Parathyroid adenoma (tissue), 2 donors: ENCODE measurements at regions not wholly inside any gene's neighbourhood (a gene's known extent, or its start where the extent isn't known, plus 50 kb on each side); places are given as distances from the start of the nearest gene placed in this dataset.
A peak's percentile ranks its signal among the peaks of the same experiment; 100 is the strongest.
"Not testable (repeated sequence)": the region's sequence is repeated elsewhere in the genome, so short reads cannot be mapped to it uniquely, and the experiment has no call there.

Source experiments
- H2AFZ ChIP-seq: fragments of 300-600 bp; sonication (generic); one replicate; pipeline ENCODE4 v1.7.0; 2017; ENCODE audit warnings: antibody characterized with exemption, mild to moderate bottlenecking
- H3K27ac ChIP-seq: fragments of 300-600 bp; sonication (generic); one replicate; pipeline ENCODE4 v1.7.0; 2017
- H3K27me3 ChIP-seq: fragments of 300-600 bp; sonication (generic); one replicate; pipeline ENCODE4 v1.7.0; 2017; ENCODE audit warnings: low read length; ENCODE audit not compliant: control insufficient read depth, insufficient read depth
- H3K36me3 ChIP-seq: fragments of 300-600 bp; sonication (generic); one replicate; pipeline ENCODE4 v1.7.0; 2017; ENCODE audit warnings: low read length; ENCODE audit not compliant: control insufficient read depth, insufficient read depth
- H3K4me1 ChIP-seq: fragments of 300-600 bp; sonication (generic); one replicate; pipeline ENCODE4 v1.7.0; 2017; ENCODE audit warnings: control low read depth
- H3K4me2 ChIP-seq: fragments of 300-600 bp; sonication (generic); one replicate; pipeline ENCODE4 v1.7.0; 2017; ENCODE audit warnings: low read length
- H3K4me3 ChIP-seq: fragments of 300-600 bp; sonication (generic); one replicate; pipeline ENCODE4 v1.7.0; 2017; ENCODE audit warnings: low read depth, low read length
- H3K79me2 ChIP-seq: fragments of 300-600 bp; sonication (generic); one replicate; pipeline ENCODE4 v1.7.0; 2017; ENCODE audit warnings: control low read depth
- H3K9ac ChIP-seq: fragments of 300-600 bp; sonication (generic); one replicate; pipeline ENCODE4 v1.7.0; 2017; ENCODE audit warnings: mild to moderate bottlenecking
- H3K9me3 ChIP-seq: fragments of 300-600 bp; sonication (generic); one replicate; pipeline ENCODE4 v1.7.0; 2017; ENCODE audit warnings: low read length; ENCODE audit not compliant: control insufficient read depth
- TF ChIP-seq, protein P1 (sequence below): fragments of 300-600 bp; sonication (generic); IDR thresholded peaks from one replicate; pipeline ENCODE4 v1.7.0; 2017; ENCODE audit warnings: antibody characterized with exemption, mild to moderate bottlenecking
- donor health status: primary hyperparathyroidism.

DNA sequence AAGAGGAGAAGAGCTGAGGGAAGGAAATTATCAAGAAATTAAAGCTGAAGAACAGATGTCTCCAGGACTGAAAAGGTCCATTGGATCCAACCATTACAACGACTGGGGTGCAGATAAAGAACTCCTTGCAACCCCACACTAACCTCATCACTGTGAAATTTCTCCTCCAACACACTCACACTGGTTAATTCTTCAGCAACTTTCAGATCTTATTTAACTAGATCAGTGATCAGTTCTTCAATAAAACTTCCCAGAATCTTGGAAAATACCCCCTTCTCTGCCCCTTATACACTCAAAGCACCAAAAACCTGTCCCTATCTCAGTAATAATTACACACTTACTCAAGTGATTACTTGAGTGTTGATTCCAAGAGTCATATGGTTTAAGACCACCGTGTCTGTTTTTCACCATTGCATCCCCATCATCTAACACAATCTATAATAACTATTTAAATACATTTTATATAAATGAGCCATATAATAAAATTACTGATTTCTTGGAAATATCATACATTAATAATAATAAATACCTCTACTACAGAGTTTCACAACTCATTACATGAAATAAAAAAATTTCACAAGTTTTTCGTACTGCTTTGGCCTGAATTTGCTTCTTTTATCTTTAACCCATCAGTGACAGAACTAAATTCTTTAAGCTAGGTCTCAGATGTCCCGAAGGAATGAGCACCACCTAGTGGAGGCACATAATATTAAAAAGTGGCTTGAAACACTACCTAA, 123.7 kb downstream of the MPP7 start:
- Histone ChIP-seq H3K4me3 (no peak overlapping the region), H3K4me2 (no peak overlapping the region), H3K9me3 (no peaks in the 10 kb centered on the region), H3K9ac (no peak overlapping the region), H3K27me3 (no peaks in the 10 kb centered on the region), H3K79me2 (no peaks in the 10 kb centered on the region), H3K4me1 (no peaks in the 10 kb centered on the region), H2AFZ (no peak overlapping the region), H3K27ac (no peak overlapping the region), H3K36me3 (no peaks in the 10 kb centered on the region)
- TF ChIP-seq, protein P1, sequence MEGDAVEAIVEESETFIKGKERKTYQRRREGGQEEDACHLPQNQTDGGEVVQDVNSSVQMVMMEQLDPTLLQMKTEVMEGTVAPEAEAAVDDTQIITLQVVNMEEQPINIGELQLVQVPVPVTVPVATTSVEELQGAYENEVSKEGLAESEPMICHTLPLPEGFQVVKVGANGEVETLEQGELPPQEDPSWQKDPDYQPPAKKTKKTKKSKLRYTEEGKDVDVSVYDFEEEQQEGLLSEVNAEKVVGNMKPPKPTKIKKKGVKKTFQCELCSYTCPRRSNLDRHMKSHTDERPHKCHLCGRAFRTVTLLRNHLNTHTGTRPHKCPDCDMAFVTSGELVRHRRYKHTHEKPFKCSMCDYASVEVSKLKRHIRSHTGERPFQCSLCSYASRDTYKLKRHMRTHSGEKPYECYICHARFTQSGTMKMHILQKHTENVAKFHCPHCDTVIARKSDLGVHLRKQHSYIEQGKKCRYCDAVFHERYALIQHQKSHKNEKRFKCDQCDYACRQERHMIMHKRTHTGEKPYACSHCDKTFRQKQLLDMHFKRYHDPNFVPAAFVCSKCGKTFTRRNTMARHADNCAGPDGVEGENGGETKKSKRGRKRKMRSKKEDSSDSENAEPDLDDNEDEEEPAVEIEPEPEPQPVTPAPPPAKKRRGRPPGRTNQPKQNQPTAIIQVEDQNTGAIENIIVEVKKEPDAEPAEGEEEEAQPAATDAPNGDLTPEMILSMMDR: peak; percentile 72

DNA sequence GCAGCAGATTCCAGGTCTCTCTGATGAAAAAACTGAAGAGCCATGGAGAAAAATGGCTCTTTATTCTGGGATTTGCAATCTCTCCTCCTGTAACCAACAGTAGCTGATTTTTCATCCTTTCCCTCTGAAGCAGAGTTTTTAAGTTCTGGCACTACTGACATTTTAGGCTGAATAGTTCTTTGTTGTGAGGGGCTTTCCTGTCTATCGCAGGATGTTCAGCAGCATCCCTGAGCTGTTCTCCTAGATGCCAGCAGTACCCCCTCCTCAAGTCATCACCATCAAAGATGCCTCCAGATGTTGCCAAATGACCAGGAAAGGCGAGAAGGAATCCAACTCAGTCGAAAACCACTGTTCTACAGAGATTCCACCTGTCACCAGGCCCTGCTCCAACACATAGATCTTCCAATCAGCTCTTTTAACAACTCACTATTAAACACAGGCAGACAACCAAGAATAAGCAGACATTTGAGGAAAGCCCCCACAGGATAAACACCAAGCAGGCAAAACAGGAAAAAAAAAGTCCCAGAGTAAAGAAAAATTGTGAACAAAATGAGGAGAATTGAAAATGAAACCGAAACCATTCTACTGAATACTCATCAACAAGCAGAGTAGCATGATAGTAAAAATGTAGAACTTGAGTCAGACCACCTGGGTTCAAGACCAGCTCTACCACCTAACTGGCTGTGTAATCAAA, 124.8 kb downstream of the MPP7 start:
- TF ChIP-seq, protein P1: no peak
- no peak overlapping the region for H3K4me3 ChIP-seq
- H2AFZ ChIP-seq: peak overlapping the region; percentile 22
- H3K4me1 ChIP-seq: no peaks in the 10 kb centered on the region
- no peaks in the 10 kb centered on the region for H3K79me2 ChIP-seq
- no peak overlapping the region for H3K27ac ChIP-seq
- H3K9ac ChIP-seq: no peak overlapping the region
- H3K9me3 ChIP-seq: no peaks in the 10 kb centered on the region
- H3K27me3 ChIP-seq: no peaks in the 10 kb centered on the region
- no peak overlapping the region for H3K4me2 ChIP-seq
- H3K36me3 ChIP-seq: no peaks in the 10 kb centered on the region

DNA sequence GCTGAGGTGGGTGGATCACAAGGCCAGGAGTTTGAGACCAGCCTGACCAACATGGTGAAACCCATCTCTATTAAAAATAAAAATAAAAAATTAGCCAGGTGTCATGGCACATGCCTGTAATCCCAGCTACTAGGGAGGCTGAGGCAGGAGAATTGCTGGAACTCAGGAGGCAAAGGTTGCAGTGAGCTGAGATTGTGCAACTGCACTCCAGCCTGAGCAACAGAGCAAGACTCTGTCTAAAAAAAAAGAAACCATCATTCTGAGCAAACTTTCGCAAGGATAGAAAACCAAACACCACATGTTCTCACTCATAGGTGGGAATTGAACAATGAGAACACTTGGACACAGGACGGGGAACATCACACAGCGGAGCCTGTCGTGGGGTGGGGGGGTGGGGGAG, 126.4 kb downstream of the MPP7 start:
- H3K27me3 ChIP-seq, H3K4me1 ChIP-seq, H3K79me2 ChIP-seq, H3K9me3 ChIP-seq, H2AFZ ChIP-seq, H3K36me3 ChIP-seq, H3K4me3 ChIP-seq, H3K9ac ChIP-seq, H3K4me2 ChIP-seq, H3K27ac ChIP-seq: not testable (repeated sequence)

DNA sequence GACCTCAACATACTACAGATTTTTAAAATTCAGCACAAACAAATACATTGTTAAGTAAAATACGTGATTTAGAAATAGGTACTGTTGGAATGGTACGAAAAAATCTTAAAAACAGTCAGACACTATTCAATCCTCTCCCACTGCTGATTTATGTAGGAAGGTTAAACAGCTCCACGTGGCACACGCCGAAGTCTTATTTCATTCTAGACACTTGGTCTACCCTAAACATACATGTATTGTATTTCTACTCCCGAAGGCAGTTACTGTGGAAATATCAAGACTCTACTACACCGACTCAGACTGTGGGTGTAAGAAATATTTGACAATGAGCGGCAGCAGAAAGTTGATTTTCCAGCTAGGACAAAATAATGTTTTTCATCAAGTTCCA, 130.6 kb downstream of the MPP7 start:
- H3K36me3 ChIP-seq: no peaks in the 10 kb centered on the region
- no peaks in the 10 kb centered on the region for H3K4me1 ChIP-seq
- H2AFZ ChIP-seq: no peak overlapping the region
- no peak overlapping the region for H3K9ac ChIP-seq
- TF ChIP-seq, protein P1: no peak
- no peaks in the 10 kb centered on the region for H3K27me3 ChIP-seq
- no peak overlapping the region for H3K27ac ChIP-seq
- H3K4me2 ChIP-seq: no peak overlapping the region
- no peaks in the 10 kb centered on the region for H3K9me3 ChIP-seq
- H3K4me3 ChIP-seq: no peak overlapping the region
- no peaks in the 10 kb centered on the region for H3K79me2 ChIP-seq

DNA sequence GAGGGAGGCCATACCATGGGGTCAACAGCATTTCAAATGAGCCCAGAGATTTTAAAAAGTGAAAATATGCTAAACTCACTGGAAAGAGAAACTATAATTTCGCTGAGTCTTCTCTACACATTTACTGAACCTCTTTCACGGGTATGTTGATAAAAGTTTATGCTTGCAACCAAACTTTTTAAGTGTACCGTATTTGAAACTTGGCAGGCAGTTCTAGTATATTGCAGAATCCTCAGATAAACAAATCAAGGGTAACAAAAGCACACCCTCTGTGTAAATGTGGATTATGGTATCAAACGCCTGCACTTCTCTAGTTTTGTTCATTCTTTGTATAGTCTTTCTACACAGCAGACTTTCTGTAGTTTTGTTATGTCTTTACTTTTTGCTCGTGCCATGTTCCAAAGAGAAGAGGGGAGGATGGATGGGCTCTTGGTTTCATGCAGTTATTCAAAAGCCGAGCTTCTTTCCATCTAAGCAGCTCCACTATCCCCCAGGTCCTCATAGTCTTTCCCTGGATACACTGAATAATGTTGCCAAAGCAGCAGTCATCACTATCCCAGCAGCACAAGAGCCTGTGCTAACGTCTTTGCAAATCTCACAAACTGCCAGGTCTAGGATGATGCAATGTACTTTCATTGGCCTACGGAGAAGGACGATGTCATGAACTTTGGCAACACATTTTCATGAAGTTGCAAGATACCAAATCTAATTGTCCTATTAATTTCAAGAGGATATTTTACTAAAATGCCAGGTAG, 131.2 kb downstream of the MPP7 start:
- TF ChIP-seq, protein P1: no peak
- H3K4me3 ChIP-seq: no peak overlapping the region
- no peak overlapping the region for H2AFZ ChIP-seq
- no peaks in the 10 kb centered on the region for H3K79me2 ChIP-seq
- no peaks in the 10 kb centered on the region for H3K36me3 ChIP-seq
- no peak overlapping the region for H3K9ac ChIP-seq
- H3K9me3 ChIP-seq: no peaks in the 10 kb centered on the region
- no peak overlapping the region for H3K27ac ChIP-seq
- H3K4me2 ChIP-seq: peak overlapping the region; percentile 25
- H3K4me1 ChIP-seq: no peaks in the 10 kb centered on the region
- H3K27me3 ChIP-seq: no peaks in the 10 kb centered on the region
